NCI-H1436 (cell line): ENCODE measurements at regions not wholly inside any gene's neighbourhood (a gene's known extent, or its start where the extent isn't known, plus 50 kb on each side); places are given as distances from the start of the nearest gene placed in this dataset.
"Not testable (repeated sequence)": the region's sequence is repeated elsewhere in the genome, so short reads cannot be mapped to it uniquely, and the experiment has no call there.

Experiments used
- DNase-seq: peaks from one replicate; lab custom pipeline; 2025; lab: John Stamatoyannopoulos, UW

DNA sequence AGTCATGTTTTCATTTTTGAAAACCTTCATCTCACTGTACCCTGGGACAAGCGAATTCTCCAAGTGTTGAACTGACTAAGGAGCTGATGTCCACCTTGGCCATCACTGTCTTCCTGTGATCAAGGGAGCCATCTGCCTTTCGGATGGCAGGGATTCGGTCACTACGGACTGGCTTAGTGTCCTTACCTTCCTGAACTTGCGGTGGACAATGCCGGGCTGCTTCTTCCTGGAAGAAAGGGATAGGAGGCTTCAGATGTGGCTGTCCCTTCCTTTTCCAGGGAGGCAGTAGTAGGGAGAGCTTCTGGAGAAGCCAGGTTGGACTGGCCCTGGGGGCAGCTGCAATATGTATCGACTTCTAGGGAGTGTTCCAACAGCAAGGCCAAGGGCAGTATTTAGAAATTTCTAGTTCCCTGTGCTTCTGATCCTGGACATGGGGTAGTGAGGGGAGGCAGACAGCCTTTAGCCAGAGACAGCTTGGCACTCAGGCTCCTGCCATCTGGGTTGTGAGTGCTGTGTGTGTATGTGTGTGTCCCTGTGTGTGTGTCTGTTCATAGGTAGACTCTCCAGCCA is 114.6 kb downstream of the IER5 start:
- no peak for DNase-seq

DNA sequence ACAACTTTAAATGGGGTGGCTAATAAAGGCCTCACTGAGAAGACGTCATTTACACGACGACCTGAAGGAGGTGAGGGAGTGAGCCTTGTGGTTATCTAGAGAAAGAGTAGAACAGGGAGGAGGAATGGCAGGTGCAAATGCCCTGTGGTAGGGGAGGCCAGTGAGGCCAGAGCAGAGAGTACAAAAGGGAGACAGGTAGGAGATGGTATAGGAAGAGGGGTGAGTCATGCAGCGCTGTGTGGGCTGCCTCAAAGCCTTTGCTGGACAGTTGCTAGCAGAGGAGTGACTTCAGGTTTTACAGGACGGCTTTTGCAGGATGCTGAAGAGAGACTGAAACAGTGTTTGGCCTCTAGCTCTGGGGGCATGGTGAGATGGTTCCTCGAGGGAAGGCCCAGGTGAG is 116.0 kb downstream of the IER5 start:
- DNase-seq, result no peak

DNA sequence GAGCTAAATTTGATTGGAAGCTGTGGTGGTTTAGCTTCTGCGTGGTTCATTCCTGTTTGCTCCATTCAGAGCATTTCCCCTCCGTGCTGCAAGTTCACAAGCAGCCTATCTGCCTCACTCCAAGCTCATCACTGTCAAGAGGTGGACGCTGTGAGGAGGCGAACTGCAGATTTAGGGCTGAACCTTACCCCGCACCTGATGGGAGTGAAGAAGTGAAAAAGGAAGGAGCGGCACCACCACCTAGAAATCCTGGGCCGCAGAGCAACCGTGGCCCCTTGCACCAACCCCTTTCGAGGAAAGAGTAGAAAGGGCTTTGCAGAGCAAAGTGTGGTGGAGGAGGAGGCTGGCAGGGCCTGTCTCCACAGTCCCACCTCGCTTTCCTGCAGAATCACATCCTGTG is 117.4 kb downstream of the IER5 start:
- no peak for DNase-seq

DNA sequence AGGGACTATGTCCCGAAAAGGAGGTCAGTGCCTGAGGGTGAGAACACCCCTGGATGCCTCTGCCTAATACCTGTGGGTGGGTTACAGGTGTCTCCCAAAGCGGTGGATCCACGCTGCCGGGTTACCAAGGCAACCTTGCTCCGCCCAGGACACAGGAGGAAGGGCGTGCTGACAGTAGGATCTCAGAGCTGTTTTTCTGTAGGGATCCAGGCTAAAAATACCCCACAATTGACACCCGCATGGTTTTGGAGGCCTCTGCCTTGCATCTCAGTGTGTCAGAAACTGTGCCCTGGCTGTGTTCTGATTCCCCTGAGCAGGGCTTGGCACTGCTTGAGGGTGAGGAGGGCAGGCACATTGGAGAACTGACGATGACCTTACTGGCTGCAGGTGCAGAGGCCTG is 118.0 kb downstream of the IER5 start:
- no peak for DNase-seq

DNA sequence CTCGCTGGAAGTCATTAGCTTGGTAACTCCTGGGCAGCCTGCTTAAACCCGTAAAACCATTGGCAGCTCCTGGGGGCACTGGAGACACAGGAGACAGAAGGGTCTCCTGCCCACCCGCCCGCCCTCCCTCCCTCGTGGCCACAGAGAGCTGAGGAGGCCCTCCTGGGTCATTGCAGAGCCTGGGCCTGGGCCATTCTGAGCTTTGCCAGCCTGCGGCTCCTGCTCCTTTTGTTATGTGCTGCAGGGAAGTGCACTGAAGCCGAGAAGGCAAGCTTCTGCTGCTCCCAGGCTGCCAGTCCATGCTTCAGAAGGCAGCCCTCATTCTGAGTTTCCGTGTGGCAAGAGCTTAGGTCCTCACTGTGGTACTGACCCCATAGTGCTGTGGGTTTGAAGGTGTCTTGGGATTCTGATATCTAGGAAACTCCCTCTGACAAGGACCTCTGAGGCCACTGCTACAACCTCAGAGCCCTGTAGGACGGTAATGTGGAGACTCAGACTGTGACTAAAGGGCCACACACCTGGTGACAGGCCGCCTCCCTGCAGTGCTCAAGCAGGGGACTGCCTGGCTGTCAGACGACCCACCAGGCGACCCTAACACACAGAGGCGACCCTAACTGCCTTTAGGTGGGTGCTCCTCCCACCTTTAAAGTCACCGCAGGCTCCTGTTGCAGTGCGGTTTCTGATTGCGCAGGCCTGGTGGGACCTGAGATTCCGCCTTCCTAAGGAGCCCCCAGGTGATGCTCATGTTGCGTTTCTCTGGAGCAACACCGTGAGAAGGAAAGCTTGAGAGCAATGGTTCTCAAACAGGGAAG is 118.7 kb downstream of the IER5 start:
- DNase-seq, result no peak

DNA sequence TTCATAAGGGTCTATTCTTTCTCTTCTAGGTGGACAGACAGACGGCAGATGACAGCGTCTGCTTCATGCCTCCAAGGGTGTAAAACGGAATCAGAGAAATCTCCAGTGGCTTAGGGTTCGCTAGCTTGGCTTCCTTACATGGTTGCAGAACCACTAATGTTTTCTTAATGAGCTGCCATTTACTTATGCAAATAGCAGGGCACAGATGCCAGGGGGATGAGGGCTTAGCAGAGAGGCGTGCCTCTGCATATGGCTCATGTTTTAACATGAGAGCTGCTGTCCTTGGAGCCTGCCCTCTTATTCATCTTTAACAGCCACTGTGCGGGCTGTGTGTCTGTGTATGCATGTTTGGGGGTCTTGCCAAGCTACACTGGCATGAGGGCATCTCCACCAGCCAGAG is 119.6 kb downstream of the IER5 start:
- DNase-seq, result peak; percentile 18

DNA sequence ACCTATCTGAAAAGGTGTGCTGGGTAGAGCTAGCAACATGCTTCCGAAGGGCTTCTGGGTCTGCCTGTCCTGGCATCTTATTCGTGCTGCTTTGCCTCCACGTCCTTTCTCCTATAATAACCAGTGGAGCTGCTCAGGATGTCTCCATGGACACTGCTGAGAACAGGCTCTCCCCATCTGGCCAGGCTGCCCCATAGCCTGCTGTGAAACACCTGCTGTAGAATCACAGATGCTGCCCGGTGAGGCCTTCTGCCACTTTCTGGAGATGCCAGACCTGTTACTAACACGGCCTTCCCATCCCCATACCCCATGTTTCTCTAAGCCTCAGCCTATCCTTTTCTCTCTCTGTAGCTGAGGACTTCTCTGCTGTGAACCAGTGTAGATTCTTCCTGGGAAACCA is 120.5 kb downstream of the IER5 start:
- DNase-seq, result no peak

DNA sequence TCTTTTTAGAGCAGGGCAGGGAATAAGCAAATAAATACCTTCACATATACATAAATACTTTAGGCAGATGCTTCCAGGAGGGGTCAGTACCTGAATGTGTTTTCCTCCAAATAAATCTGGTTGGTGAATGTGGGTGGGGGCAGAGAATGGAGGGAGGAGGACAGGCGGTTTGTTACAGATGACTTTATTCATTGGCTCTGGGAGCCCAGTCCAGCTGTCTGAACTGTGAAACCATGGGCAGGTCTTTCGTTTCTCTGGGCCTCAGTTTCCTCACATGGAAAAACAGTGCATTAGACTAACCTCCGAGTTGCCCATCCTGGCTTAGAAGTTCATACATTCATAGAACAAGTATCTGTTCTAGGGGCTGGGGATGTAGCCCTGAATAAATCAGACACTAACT is 124.6 kb downstream of the IER5 start:
- no peak for DNase-seq

DNA sequence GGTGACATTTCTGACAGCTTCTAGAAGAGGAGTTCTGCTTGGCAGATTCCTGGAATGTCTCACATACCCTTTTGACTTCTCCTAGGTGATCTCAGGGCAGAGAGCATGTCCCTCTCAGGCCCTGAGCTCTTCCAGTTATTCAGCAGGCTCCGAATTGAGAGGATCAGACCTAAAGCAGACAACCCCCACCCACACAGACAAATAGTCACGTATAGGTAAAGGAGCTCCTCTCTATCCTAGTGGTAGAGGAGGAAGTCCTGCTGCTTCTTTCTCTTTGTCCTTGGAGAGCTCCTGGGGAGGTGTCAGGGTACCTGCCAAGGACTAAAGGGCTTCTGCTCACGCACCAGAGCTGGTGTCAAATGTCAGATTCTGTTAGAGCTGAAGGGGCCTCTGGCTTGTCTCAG is 128.1 kb downstream of the IER5 start:
- no peak for DNase-seq

DNA sequence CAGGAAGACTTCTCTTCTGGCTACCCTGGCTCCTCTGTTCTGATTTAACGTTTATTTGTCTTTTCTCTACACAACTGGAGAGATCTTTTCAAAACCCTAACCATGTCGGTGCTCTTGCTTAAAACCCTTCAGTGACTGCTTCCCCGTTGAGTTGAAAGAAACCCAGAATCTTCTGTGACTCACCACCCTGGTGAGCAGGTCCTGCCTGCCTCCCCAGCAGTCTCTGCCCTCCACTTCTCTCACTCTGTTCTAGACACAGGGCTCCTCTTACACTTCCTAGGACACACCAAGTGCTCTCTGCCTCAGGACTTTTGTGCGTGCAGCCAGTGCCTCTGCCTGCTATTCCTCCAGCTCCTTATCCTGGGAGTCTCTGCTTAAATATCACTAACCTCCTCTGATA is 131.4 kb downstream of the IER5 start:
- no peak for DNase-seq

DNA sequence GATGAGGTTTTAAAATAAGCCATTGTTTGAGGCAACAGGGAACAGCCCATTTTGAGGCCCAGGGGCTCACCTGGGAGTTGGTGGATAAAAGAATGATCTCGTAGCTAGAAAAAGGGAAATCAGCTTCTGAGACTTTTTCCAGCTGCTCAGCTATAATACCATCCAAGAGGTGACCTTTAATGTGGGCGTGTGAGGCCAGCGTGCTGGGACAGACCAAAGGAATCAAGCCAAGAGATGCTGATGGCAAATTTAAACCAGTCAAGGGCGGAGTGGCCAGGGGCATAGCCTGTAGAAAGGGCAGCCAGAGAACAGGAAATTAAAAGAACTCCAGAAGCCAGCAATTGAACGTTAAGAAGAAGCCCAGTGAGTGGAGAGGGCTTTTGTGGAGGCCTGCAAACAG is 132.6 kb downstream of the IER5 start:
- DNase-seq, result no peak

DNA sequence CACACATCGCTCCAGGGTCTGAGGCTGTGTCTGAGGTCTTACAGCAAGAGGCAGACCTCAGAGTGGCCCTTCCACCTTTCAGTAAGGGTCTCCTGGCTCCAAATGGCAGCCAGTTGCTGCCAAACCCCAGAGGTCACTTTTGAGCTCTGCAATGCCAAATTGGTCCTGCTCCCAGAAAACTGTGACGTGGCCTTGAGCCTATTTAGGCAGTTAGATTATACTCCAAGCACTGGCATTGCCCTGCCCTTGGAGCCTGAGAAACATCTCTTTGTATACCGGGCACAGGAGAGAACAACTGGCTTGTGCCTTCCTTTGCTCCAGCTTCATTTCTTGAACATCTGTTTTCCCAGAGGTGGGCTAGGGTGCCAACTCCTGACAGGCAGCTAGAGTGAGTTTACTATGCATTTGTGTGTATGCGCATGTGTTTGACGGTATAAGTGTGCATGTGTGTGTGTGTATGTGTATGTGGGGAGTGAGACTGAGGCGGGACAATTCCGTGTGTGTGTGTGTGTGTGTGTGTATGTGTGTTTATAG is 134.5 kb downstream of the IER5 start:
- no peak for DNase-seq

DNA sequence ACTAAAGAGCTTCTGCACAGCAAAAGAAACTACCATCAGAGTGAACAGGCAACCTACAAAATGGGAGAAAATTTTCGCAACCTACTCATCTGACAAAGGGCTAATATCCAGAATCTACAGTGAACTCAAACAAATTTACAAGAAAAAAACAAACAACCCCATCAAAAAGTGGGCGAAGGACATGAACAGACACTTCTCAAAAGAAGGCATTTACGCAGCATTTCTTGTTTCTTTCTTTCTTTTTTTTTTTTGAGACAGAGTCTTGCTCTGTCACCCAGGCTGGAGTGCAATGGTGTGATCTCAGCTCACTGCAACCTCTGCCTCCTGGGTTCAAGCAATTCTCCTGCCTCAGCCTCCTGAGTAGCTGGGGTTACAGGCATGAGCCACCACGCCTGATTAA is 138.2 kb downstream of the IER5 start:
- DNase-seq, result not testable (repeated sequence)

DNA sequence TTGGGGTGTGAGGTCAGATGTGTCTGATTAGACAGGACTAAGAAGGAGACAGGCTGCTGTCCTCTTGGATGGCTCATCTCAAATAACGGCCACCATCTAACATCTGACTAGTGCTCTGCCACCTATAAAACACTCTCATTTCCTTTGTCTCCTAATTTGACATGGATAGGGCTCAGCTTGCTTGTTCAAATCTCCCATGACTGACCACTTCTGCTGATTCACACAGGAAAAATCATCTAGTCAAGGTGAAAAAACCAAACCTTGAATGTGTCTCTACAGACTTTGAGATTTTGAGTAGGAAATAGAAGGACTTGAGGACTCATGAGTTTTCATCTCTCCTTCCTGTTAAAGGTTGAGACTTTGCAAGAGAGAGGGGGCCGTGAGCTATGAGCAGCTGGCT is 150.6 kb downstream of the IER5 start:
- no peak for DNase-seq

DNA sequence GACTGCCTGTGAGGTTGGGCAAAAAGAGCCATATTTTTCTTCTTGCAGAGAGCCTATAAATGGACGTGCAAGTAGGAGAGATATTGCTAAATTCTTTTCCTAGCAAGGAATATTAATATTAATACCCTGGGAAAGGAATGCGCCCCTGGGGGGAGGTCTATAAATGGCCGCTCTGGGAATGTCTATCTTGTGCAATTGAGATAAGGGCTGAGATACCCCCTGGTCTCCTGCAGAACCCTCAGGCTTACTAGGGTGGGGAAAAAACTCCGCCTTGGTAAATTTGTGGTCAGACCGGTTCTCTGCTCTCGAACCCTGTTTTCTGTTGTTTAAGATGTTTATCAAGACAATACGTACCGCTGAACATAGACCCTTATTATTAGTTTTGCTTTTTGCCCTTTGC is 157.8 kb downstream of the IER5 start:
- DNase-seq, result not testable (repeated sequence)

DNA sequence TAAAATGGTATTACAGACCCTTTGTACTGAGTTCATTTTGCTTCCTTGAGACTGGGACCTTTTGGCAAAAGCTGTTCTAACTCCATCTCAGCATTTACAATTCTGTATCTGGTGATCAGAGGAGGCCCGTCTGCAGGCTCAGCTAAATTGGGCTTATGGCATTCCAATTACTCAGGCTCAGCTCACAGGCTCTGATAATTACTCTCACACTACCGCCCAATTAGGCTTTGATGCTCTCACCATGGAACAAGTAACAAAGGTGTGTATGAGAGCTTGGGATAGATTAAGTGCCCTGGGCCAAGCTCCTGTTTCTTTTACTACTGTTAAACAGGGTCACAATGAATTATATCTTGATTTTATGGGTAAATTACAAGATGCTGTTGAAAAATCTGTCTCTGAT is 159.9 kb downstream of the IER5 start:
- DNase-seq, result not testable (repeated sequence)

DNA sequence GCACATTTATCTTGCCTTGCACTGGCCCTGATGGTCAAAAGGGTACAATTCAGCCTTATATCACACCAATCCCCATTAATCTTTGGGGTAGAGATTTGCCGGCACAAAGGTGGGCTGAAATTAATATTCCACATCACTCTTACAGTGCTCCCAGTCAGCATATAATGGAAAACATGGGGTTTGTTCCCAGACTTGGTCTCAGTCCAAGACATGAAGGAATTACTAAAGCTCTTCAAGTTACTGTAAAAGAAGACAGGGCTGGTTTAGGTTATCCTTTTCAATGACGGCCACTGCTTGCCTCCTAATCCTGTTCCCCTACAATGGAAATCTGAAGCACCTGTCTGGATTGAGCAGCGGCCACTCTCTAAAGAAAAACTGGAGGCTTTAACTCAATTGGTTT is 160.7 kb downstream of the IER5 start:
- no peak for DNase-seq

DNA sequence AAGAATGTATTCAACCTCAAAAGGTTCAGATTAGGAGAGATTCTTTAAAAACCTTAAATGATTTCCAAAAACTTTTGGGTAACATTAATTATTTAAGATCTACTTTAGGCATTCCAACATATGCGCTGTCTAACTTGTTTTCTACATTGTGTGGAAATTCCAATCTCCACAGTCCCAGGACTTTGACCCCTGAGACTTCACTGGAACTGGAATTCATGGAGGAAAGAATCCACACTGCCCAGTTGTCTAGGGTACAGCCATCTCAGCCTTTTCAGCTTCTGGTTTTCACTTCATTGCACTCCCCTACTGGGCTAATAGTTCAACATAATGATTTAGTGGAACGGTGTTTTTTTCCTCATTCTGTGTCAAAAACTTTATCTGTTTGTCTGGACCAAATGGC is 161.5 kb downstream of the IER5 start:
- DNase-seq, result no peak

DNA sequence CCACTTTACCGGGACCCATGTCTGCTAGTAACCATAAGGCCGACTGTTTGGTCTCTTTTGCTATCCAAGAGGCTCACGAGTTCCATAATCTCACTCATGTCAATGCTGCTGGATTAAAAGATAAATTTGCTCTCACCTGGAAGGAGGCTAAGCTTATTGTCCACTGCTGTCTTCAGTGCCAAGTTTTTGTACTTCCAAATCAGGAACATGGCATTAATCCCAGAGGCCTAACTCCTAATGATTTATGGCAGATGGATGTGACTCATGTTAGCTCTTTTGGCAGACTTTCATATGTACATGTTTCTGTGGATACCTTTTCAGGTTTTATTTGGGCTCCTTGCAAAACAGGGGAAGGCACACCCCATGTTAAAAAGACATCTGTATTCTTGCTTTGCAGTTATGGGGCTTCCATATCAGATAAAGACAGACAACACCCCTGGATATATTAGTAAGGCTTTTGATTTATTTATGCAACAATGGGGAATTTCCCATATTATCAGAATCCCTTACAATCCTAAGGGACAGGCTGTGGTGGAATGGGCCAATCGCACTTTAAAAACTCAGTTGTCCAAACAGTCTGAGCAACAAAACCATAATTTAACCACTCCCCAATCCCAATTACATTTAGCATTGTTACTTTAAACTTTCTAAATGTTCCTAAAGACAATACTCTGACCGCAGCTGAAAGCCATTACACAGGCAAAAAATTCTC is 162.7 kb downstream of the IER5 start:
- no peak for DNase-seq

DNA sequence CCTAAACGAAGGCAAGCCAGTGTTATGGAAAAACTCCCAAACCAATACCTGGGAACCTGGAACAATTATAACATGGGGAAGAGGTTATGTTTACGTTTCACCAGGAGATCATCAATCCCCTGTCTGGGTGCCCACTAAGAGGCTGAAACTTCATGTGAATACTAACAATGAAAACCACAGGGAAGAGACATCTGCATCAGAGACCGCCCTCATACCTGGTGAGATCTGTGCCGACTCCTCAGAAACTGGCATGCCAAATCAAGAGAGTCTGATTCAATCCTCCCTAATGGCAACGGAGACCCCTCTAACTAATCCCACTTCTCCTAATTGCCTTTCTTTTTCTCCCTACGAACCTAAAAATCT is 163.2 kb downstream of the IER5 start:
- no peak for DNase-seq

DNA sequence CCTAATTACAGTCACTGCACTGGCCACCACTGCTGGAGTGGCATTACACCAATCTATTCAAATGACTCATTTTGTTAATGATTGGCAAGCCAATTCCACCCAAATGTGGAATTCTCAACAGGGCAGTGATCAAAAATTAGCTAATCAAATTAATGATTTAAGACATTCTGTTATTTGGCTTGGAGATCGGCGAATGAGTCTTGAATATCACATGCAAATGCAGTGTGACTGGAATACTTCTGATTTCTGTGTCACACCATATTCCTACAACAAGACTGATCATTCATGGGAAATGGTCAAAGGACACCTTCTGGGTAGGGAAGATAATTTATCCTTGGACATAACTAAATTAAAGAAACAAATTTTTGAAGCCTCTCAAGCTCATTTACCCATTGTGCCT is 165.1 kb downstream of the IER5 start:
- DNase-seq, result not testable (repeated sequence)

DNA sequence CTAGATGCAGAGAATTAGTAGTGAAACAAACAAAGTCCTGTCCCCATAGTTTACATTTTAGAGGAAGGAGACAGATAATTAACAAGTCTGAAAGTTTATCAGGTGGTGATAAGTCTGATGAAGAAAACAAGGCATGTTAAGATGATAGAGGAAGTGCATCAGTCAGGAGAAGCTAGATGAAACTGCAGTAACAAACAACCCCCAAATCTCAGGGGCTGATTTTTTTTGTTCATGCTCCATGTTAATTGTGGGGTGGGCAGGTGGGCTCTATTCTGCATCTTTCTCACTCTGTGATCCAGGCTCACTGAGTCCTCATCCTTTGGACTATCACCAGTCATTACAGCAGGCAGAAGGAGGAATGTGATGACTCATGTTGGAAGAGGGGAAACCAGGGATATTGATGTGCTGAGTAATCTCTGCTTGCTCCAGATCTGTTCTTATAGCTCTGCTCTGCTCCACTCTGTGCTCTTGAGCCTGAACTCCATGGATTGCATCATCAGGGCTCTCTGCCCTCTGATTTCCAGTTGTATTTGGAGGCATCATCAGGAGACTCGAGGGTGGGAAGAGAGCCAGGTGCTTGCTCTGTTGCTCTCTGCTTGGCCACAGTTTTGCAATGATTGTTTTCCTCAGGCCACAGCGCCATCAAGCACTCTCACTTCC is 166.9 kb downstream of the IER5 start:
- DNase-seq, result no peak

DNA sequence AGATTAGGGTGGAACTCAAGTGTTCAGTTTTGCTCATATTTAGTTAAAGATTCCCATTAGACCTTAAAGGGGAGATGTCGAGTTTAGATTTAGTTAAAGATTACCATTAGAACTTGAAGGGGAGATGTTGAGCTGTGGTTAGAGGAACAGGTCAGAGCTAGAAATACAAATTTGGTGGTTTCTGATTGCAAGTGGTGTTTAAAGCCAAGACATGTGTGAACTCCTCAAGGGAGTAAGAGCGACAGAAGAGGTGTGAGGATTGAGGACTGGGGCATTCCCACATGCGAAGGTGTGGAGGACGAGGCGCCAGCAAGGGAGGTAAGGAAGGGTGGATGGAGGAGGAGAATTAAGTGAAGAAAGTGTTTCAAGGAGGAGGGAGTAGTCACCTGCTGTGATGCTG is 168.6 kb downstream of the IER5 start:
- no peak for DNase-seq
